GM21529 (cell line): ENCODE measurements at regions not wholly inside any gene's neighbourhood (a gene's known extent, or its start where the extent isn't known, plus 50 kb on each side); places are given as distances from the start of the nearest gene placed in this dataset.
"Not testable (repeated sequence)": the region's sequence is repeated elsewhere in the genome, so short reads cannot be mapped to it uniquely, and the experiment has no call there.

Source experiments
- ATAC-seq: cut with Tn5 transposase; IDR thresholded peaks from one replicate; pipeline ENCODE4 v1.9.1; 2021; ENCODE audit not compliant: unreplicated experiment

- no peak for ATAC-seq
Measured at GRCh38 chr2:22903616-22904015, 481.4 kb upstream of the KLHL29 start.

- peak; percentile 74 for ATAC-seq
Measured at GRCh38 chr2:22904126-22904684, 480.8 kb upstream of the KLHL29 start.

GRCh38 chr2:22907330-22907729, 477.6 kb upstream of the KLHL29 start:
- ATAC-seq, result no peak

- no peak for ATAC-seq
Measured at GRCh38 chr2:22912398-22912797, 472.6 kb upstream of the KLHL29 start.

- ATAC-seq, result no peak
Measured at GRCh38 chr2:22929998-22930397, 455.0 kb upstream of the KLHL29 start.

GRCh38 chr2:22930781-22931180, 454.2 kb upstream of the KLHL29 start:
- no peak for ATAC-seq

- no peak for ATAC-seq
Measured at GRCh38 chr2:22932288-22932687, 452.7 kb upstream of the KLHL29 start.

GRCh38 chr2:22934747-22935146, 450.2 kb upstream of the KLHL29 start:
- no peak for ATAC-seq

- no peak for ATAC-seq
Measured at GRCh38 chr2:22942441-22942840, 442.5 kb upstream of the KLHL29 start.

- ATAC-seq, result no peak
Measured at GRCh38 chr2:22944143-22944542, 440.8 kb upstream of the KLHL29 start.

GRCh38 chr2:22946553-22946952, 438.4 kb upstream of the KLHL29 start:
- no peak for ATAC-seq

GRCh38 chr2:22947741-22948140, 437.2 kb upstream of the KLHL29 start:
- no peak for ATAC-seq

GRCh38 chr2:22950431-22950830, 434.5 kb upstream of the KLHL29 start:
- no peak for ATAC-seq

GRCh38 chr2:22952656-22953225, 432.2 kb upstream of the KLHL29 start:
- ATAC-seq, result no peak

GRCh38 chr2:22957446-22957845, 427.5 kb upstream of the KLHL29 start:
- no peak for ATAC-seq

GRCh38 chr2:22958308-22958707, 426.7 kb upstream of the KLHL29 start:
- no peak for ATAC-seq

- ATAC-seq, result no peak
Measured at GRCh38 chr2:22967756-22968155, 417.2 kb upstream of the KLHL29 start.

GRCh38 chr2:22970284-22970975, 414.5 kb upstream of the KLHL29 start:
- no peak for ATAC-seq

- ATAC-seq, result no peak
Measured at GRCh38 chr2:22970991-22971390, 414.0 kb upstream of the KLHL29 start.

GRCh38 chr2:22981785-22982184, 403.2 kb upstream of the KLHL29 start:
- ATAC-seq, result no peak

- ATAC-seq, result not testable (repeated sequence)
Measured at GRCh38 chr2:22984152-22984551, 400.8 kb upstream of the KLHL29 start.

- no peak for ATAC-seq
Measured at GRCh38 chr2:22990246-22990645, 394.7 kb upstream of the KLHL29 start.

- ATAC-seq, result no peak
Measured at GRCh38 chr2:22991844-22992243, 393.1 kb upstream of the KLHL29 start.
